HG03521 (cell line): ENCODE measurements at regions not wholly inside any gene's neighbourhood (a gene's known extent, or its start where the extent isn't known, plus 50 kb on each side); places are given as distances from the start of the nearest gene placed in this dataset.

Source experiments
- ATAC-seq: cut with Tn5 transposase; IDR thresholded peaks from one replicate; pipeline ENCODE4 v1.9.1; 2021; ENCODE audit warnings: mild to moderate bottlenecking, moderate library complexity; ENCODE audit not compliant: unreplicated experiment

DNA sequence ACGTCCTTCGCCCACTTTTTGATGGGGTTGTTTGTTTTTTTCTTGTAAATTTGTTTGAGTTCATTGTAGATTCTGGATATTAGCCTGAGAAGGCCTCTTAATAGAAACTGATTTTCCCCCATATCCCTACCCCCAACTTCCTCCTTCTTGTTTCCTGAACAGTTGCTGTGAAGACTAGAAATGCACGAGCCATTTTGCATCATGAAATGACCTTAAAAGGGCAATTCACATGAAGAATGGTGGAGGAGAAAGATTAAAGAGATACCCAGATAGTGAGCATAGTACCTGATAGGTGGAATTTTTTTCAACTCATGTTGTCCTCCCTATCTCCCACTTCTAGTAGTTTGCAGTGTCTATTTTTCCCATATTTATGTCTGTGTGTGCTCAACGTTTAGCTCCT lies 55.2 kb upstream of the KCNH8 start:
- no peak for ATAC-seq

DNA sequence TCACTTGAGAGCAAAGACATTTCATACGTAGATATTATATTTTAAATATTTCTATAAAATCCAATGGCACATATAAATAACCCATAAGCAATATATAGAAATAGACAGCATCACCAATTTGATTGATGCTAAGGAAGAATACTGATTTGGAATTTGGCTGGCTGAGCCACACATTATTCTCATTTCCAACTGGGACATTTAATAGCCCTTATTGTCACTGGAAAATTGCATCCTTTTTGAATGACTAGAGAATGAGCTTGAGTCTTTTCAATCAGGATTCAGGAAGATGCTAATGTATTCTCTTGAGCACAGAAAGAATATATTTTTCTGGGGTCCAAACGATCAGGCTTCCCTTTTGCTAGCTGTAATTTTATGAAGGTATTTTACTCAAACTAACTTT lies 70.9 kb upstream of the KCNH8 start:
- no peak for ATAC-seq

DNA sequence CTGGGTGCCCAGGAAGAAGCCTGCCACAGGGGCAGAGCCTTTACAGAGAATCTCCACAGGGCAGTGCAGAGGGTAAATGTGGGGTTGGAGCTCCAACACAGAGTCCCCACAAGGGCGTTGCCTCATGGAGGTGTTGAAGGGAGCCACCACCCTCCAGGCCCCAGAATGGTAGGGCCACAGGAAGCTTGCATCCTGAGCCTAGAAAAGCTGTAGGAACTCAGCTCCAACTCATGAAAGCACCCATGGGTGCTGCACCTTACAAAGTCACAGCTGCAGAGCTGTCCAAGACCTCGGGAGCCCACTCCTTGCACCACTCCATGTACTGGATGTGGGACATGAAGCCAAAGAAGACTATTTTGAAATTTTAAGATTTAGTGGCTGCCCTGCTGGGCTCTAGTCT lies 73.3 kb upstream of the KCNH8 start:
- no peak for ATAC-seq

DNA sequence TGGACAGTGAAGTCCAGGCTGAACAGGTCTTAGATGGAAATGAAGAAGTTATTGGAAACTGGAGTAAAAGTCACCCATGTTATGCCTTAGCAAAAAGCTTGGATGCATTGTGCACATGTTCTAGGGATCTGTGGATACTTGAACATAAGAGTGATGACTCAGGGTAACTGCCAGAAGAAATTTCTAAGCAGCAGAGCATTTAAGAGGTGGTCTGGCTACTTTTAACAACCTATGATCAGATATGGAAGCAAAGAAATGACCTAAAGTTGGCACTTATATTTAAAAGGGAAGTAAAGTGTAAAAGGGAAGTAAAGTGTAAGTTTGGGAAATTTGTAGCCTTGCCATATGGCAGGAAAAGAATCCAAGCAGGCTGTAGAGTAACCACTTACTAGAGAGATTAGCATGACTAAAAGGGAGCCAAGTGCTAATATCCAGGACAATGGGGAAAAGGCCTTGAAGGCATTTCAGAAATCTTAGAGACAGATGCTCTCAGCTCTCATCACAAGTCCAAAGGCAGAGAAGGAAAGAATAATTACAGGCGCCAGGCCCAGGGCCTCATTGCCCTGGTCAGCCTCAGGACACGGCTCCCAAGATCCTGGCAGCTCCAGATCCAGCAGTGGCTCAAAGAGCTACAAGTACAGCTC lies 73.9 kb upstream of the KCNH8 start:
- no peak for ATAC-seq

GRCh38 chr3:19073341-19074105 lies 74.8 kb upstream of the KCNH8 start:
- ATAC-seq = no peak

DNA sequence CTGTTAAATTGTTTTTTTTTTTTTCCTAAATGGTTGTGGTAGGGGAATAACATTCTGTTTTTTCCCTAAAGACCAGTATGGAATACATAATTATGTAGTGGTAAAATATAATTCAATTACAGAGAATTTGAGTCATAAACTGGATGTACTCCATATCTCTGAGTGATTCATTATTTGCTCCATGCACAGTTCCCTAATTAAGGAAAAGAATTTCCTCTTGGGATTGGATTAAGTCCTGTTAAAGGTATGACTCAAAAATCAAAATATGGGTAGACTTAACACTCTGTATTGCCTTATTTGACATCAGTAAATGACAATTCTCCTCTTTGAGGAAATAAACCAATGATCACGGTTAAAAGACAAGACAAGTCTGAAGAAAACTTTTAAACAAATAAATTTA lies 78.0 kb upstream of the KCNH8 start:
- ATAC-seq = no peak

DNA sequence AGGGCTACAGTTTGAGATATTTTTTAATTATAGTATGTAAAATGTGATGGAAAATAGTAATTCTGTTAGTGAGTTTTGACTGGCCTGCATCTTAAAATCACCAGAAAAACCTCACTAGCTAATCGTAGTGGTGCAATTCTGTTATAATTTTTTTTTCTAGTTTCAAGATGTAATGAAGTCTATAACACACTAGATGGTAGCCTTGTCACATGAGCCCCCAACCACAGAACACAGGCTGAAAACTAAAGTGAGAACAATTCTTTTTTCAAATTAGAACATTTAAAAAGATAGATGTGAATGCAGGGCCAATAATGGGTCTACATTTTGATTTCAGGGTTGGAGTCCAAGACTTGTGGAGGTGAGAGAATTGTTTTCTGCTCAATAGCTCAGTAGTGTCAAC lies 83.3 kb upstream of the KCNH8 start:
- no peak for ATAC-seq

DNA sequence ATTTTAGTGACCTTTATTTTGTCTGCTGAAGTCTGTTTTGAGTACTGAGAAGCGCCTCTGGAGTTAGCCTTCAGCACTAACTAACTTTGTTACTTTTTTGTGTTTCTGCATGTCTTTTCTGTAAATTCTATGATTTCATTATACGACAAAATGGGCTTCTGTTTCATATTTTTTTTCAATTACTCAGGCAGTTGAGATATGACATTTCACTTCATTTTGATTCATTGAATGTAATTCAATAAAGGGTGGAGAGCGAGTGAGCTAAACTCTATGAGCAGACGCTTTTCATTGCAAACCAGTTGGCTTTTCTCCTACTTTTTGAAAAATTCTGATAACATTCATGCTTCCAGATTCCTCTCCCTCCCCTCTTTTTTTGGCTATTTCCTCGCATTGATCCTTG lies 84.4 kb upstream of the KCNH8 start:
- ATAC-seq = no peak

GRCh38 chr3:19060404-19060803 lies 87.9 kb upstream of the KCNH8 start:
- ATAC-seq = no peak

DNA sequence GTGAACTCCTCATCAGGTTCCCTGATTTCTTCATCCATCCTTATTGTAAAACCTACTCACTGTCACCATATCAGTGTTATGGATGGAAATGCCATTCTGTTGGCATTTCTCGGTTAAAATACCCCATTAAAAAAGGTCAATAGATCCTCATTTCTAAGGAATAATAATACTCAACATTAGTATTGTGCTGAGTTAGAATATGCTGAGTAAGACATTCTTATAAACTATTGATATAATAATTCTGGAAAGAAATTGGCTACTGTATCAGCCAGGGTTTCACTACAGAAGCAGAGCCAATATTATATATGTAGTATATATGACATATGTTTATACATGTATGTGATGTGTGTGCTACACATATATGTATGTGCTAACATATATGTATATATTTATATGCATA lies 95.4 kb upstream of the KCNH8 start:
- no peak for ATAC-seq

DNA sequence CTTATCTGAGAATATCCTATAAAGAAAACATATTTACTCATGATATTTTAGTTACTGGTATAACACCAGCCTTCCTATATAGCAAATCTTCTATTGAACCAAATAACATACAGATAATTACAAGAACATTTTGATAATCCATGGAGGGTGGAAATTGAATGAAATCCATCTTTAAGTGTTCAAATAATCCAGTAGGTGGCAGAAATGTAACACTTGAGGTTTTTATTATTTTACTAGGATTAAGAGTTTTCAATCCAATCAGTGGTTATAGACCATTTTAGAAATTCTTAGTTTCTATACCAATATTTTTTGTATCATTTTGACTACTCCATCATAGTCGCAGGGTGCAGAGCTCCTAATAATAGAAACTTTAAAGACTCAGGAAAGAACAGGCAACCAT lies 101.9 kb upstream of the KCNH8 start:
- no peak for ATAC-seq

DNA sequence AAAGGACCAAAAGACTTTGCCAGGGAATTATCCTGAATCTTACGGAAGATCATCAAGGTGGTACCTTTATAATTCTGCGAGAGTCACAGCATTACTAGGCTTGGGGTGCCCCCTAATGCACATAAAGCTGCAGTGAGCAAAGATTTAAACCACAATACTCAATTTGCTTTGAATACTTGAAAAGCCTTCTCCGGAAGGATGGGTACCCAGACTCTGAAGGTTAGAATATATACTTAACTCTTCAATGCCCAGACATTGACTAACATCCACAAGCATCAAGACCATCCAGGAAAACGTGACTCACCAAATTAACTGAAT lies 117.8 kb upstream of the KCNH8 start:
- ATAC-seq = no peak

GRCh38 chr3:19029837-19030521 lies 118.3 kb upstream of the KCNH8 start:
- no peak for ATAC-seq

DNA sequence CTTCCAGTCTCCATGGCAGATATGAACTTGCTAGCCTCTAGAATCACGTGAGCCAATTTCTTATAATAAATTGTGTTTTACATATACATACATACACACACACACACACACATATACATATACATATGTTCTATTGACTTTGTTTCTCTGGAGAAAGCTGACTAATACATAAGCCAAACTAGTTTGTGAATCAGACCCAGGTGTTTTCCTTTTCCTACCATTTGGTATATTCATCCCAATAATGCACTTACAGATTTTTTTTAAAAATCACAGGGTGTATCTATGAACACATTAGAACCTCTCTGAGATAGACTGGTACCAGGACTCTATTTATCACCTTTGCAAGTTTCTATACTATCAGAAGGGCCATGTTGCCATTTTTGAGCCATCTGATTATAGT lies 122.9 kb upstream of the KCNH8 start:
- no peak for ATAC-seq

- no peak for ATAC-seq
These were observed 125.8 kb upstream of the KCNH8 start for GRCh38 chr3:19022546-19022945.

- ATAC-seq = no peak
These were observed 131.5 kb upstream of the KCNH8 start for GRCh38 chr3:19016851-19017250.

- no peak for ATAC-seq
These were observed 134.4 kb upstream of the KCNH8 start for GRCh38 chr3:19013879-19014278.

- ATAC-seq = no peak
These were observed 135.5 kb upstream of the KCNH8 start for GRCh38 chr3:19012846-19013245.

DNA sequence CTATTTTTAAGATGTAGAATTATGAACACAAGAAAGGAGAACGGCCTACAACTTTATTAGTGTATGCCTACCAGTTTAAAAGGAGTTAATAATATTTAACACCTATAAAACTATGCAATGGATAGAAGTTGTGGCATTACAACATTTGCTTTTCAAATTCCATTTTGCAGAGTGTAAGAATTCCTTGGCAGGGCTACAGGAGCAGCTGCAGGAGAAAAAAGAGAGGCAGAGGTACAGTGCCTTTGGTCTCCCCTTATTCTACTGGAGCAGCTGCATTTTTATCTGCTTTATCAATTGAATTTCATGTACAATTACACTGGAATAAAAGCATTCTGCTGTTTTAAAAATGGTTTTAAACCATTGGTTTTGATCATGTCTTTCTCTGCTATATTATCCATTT lies 145.7 kb upstream of the KCNH8 start:
- ATAC-seq = no peak

DNA sequence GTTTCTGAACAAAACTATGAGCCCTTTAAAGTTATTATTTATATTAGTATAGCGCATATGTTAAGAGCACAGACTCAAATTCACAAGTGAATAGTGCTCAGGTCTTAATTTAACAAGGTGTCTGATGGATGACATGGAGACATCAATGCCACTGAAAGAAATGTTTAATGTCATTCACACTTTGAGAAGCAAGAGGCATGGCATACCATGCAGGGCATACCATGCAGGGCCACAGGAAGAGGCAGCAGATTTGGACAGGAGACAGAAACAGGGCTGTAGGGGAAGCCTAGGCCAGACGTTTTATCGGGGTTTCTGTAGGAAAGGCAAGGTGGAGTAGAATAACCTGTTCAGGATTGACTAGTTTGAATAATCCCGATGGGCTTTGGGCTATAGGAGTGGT lies 150.2 kb upstream of the KCNH8 start:
- ATAC-seq = no peak

- no peak for ATAC-seq
These were observed 155.6 kb upstream of the KCNH8 start for GRCh38 chr3:18992709-18993108.

DNA sequence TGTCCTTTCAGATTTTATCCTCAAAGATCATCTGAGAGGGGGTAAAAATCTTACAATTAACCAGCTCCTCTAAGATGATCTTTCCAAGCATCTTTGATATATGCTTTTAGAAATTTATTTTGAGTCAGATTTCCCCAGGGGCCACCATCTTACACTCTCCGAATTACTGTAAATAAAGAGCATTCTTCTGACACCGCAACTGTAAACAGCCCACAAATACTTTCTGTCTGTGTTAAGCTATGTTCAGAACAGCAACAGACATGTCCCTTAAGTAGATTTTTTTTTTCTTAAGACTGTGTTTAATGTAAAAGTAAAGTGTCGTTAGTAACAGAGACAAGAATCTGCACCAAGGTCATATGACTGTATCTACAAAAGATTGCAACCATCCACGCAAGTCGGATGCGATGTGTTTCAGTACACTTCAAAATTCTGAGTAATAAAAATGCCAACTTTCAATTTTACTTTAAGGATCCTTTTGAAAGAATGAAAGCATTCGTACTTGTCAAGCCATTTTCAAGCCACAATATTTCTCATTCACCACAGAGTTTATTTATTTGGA lies 159.0 kb upstream of the KCNH8 start:
- ATAC-seq = no peak
